ENCODE measurements at regions not wholly inside any gene's neighbourhood (a gene's known extent, or its start where the extent isn't known, plus 50 kb on each side); places are given as distances from the start of the nearest gene placed in this dataset.
"Not testable (repeated sequence)": the region's sequence is repeated elsewhere in the genome, so short reads cannot be mapped to it uniquely, and the experiment has no call there.

- not testable (repeated sequence) for TF ChIP-seq CTCF (IDR thresholded peaks at IDR 0.05); POLR2AphosphoS5 (IDR thresholded peaks at IDR 0.05; ENCODE audit: low read depth, low read length); TCF7L2 (IDR thresholded peaks at IDR 0.05; ENCODE audit: low read depth, low read length)
Observed at GRCh38 chr20:29781891-29782290, 1475.6 kb upstream of the DEFB115 start.

Measured in Panc1 (cell line).